ENCODE measurements at regions not wholly inside any gene's neighbourhood (a gene's known extent, or its start where the extent isn't known, plus 50 kb on each side); places are given as distances from the start of the nearest gene placed in this dataset.
"Not testable (repeated sequence)": the region's sequence is repeated elsewhere in the genome, so short reads cannot be mapped to it uniquely, and the experiment has no call there.

- DNase-seq, result not testable (repeated sequence)
Measured at GRCh38 chr14:34381304-34381703, 80.7 kb downstream of the SPTSSA start.

GRCh38 chr14:34380471-34380845 lies 81.6 kb downstream of the SPTSSA start:
- DNase-seq, result no peak

GRCh38 chr14:34379816-34380470 lies 82.1 kb downstream of the SPTSSA start:
- no peak for DNase-seq

GRCh38 chr14:34376649-34377267 lies 85.3 kb downstream of the SPTSSA start:
- no peak for DNase-seq

DNA sequence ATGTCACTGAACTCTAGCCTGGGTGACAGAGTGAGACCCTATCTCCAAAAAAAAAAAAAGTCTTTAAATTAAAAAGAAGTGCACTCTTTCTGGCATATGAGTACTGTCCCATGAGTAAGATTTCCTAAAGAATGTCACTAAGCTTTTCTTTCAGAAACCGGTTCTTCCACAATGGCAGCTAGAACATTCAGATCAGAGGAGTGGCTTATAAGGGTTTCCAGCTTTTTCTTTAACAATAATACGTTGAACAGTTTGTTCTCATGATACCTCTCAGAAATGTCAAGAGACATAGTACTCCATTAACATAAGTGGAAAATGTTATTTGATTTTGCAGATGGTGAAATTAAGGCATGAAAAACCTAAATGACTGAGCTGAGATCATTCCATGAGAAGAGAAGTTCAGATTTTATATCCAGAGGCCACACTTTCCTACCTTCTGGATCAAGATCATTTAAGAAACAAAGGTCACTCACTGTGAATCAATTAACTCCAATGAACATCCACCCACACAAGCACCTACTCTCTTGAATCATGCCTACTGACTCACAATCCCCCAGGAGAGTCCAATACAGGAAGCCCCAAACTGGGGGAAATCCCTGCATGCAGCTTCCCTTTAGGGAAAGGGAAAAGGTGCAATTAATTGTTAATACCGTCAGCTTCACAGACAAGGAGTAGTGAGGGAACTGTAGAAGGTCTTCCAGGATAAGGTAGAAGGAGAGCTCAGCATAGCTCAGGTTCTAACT lies 86.9 kb downstream of the SPTSSA start:
- DNase-seq, result no peak

DNA sequence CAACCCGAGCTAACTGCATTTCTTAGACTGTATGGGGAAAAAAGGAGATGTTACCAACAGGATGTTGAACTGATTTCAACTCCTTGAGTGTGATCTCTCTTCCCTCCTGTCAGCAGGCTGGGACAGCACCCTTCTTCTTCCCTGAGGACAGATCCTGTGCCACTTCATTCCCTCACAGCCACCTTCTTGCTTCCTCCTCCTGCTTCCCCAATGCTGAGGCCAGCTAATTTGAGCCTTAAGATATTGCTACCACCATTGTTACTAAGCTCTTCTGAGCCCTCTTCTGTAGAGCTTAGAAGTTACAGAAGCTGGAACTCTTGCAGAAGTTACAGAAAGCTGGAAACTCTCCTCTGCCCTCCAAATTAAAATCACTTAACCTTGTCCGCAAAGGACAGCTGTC lies 88.8 kb downstream of the SPTSSA start:
- DNase-seq, result no peak

GRCh38 chr14:34372786-34373185 lies 89.3 kb downstream of the SPTSSA start:
- DNase-seq, result no peak

- DNase-seq, result no peak
Measured at GRCh38 chr14:34369648-34370030, 92.4 kb downstream of the SPTSSA start.

- DNase-seq, result no peak
Measured at GRCh38 chr14:34368971-34369647, 92.9 kb downstream of the SPTSSA start.

DNA sequence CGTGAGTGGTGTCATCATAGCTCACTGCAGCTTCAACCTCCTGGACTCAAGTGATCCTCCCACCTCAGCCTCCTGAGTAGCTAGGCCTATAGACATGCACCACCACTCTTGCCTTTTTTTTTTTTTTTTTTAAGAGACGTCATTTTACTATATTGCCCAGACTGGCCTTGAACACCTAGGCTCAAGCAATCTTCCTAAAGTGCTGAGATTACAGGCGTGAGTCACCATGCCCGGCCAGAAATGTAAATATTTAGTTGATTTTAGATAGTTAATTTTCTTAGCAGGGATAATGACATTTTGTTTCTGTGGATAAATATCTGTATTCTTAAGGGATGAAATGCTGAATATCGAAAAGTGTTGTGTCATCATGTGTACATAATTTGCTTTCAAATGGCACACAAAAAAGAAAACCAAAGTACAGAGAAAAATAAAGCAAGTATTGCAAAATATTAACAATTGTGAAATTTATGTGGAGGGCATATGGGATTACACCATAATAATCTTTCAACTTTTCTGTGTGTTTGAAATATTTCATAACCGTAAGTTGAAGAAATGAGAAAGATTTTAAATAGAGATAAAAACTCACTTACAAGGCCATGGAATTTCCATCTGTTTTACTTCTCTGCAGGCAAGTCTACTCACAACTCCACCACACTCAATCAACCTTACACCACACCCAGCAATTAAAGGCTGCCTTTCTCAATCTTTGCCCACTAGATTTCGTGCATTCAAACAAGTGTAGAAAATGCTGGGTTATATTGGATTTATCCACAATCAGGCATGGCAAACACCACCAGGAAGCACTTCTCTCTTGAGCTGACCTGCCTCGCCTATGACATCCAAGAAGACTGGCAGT lies 93.7 kb downstream of the SPTSSA start:
- no peak for DNase-seq

DNA sequence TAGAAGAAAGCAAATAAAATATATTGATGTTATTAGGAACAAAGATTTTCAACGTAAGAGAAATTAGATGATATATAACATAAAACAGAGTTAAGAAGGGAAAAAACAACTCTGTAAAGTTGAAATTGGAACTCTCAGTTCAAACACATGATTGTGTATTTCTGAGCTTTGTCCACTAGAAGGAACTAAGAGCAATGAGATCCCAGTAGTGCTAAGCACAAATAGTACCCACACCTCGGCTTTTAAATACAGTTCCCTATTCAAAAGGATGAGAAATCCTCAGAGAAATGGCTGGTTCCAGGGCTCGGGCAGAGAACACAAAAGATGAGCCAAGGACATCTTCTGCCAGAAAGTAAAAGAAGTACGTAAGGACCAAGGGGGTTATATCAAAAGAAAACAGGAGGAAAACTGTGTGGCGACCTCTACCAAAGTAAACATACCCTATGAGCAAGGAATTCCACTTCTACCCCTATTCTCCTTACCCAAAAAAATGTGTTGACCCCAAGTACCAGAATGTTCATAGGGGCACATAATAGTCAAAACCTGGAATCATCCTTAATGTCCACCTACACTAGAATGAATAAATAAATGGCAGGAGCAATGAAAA lies 96.6 kb downstream of the SPTSSA start:
- DNase-seq, result no peak

GRCh38 chr14:34364201-34364600 lies 97.8 kb downstream of the SPTSSA start:
- DNase-seq, result no peak

DNA sequence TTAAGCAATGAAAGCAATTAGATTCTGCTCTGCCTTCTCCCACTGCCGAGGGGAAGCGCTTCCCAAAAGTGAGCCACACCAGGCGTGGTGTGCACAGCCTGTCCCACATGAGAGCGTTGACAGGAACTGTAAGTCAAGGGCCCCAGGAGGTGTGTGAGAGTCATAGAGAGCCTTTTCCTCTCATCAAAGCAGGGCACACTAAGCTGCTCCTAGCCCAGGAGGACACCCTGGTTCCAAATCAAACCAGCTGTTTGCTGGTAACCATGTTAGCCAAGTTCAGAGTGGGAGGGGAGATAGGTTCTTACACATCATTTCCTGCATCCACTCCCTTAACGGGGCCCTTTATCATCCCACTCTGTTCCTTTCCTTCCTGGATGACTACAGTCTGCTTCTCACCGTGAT lies 98.3 kb downstream of the SPTSSA start:
- DNase-seq, result no peak

DNA sequence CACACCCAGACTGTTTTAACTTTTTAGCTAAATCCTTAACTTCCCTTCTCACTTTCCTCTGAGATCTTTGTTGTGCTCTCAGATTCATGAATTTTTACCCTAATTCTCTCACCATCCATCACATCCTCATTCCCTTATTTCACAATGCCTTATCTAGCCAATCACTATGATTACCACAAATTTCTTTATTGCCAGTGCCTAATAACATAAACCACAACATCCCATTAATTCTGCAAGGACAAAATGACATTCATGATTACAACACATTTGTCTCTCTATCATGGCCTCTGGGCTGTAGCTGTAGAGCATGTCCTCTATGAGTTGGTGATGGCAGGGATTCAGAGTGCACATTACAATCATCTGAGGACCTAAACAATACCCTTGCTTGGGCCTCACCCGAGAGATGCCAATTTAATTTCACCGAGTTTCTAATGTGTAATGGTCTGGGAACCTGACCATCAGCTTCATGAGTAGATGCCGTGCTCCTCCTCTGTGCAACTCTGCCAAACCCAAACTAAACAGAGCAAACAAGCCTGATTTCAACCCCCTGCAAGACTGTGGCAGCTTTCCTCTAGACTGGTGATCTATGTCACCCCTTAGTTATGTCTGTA lies 99.3 kb downstream of the SPTSSA start:
- DNase-seq, result no peak

- DNase-seq, result no peak
Measured at GRCh38 chr14:34361504-34362011, 100.5 kb downstream of the SPTSSA start.

GRCh38 chr14:34359420-34360117 lies 102.5 kb downstream of the SPTSSA start:
- no peak for DNase-seq

GRCh38 chr14:34356264-34356654 lies 105.8 kb downstream of the SPTSSA start:
- no peak for DNase-seq

GRCh38 chr14:34355584-34356263 lies 106.3 kb downstream of the SPTSSA start:
- DNase-seq, result no peak

- no peak for DNase-seq
Measured at GRCh38 chr14:34354556-34354955, 107.5 kb downstream of the SPTSSA start.

DNA sequence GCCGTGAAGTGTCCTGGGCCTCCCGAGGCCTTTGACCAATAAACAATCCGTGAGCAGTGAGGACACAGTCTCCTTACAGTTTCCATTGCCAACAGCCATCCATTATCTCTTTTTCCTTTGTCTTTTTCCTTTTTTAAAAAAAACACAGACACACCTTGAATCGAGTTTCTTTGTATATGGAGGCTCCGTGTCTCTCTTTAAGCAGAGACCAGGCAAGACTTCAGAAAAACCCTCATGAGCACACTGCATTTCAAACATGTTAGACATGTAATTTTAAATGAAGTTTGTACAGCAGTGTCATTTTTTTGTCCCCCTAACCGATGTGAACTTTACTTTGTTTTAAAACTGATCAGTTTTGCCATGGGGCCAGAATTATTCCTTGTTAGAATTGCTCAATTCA lies 111.1 kb downstream of the SPTSSA start:
- no peak for DNase-seq

All from NCI-H774 (cell line).